Right kidney (tissue), 1 donor: ENCODE measurements at regions not wholly inside any gene's neighbourhood (a gene's known extent, or its start where the extent isn't known, plus 50 kb on each side); places are given as distances from the start of the nearest gene placed in this dataset.
"Not testable (repeated sequence)": the region's sequence is repeated elsewhere in the genome, so short reads cannot be mapped to it uniquely, and the experiment has no call there.

Source experiments
- DNase-seq: peaks from one replicate; pipeline ENCODE4 v3.0.0-alpha.2; 2016

DNA sequence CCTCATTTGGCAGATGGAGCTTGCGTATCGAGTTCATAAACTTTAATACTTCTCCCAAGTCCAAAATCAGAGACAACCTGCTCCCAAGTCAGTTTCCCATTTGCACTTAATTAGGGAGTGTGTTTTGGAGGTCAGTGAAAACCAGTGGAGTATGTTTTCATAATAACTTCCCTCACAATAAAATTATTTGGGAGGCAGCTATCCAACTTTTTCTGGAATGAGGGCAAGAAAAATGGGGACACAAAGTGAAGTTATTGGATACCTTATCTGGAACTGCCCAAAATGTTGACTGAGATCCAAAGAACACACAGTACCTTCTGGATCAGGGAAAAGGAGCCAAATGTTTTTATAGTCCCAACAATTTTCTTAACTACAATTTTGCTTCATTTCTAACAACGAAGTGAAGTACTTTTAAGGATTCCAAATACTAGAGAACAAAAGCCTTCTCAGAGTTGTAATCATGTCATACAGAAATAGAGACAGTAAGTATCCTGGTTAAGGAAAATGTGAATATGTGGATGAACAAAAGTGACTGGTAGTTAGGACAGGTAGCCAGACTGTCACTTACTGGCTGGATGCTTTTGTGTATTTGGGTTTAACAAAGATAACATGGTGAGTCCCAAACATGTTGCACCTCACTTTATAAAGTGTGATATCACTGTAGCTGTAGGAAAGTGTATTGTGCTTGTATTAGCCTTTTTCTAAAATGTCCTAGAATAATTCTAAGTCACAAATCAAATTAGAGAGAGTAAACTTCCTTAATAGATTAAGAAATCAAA lies 325.0 kb downstream of the HLX start:
- no peak for DNase-seq

DNA sequence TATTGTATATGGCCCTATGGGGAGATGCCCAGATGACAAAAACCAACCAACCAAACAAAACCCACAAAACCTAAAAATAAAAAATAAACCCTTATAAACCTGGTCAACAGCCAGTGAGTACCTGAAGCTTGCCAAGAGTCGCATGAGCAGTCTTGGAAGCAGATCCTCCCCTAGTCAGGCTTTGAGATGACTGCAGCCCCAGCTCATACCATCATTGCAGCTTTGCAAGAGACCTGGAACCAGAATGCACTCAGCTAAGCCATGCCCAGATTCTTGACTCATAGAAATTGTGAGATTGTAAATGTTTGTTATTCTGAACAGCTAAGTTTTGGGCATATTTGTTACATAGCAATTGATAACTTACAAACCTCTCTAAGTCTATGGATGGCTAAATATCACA lies 326.8 kb downstream of the HLX start:
- no peak for DNase-seq

DNA sequence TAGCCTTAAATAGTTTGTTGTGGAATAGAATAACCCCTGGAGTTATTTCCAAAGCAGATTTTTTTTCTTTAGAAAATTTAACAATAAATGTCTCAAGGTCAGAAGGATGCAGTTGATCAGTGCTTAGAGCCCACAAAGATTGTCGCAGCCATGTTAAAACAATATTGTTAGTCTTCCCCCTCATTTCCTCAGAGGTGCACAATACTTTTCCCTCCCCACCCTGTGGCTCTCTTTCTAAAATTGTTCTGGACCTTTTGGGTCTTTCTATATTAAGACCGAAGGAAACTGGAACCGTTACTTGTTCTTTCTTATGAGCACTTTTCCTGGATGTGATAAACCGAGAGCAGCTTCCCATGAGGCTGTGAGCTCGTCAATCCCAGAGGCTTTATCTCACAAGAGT lies 333.7 kb downstream of the HLX start:
- no peak for DNase-seq

DNA sequence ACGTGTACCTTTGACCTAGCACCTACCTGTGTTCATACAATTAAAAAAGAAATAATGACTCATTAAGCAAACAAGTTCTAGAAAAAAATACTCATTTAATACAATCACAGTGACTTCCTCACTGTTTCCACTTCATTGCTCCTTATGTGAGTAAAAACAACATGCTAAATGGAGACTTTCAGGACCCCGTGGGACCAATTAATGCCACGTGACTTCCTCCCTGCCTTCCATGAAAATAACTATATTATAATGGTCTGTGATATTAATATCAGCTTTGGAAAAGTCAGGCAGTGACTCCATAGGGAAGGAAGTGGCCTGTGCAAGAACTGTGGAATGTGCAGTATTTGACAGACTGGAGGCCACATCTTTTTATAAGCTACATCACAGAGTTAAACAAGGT lies 337.8 kb downstream of the HLX start:
- no peak for DNase-seq

DNA sequence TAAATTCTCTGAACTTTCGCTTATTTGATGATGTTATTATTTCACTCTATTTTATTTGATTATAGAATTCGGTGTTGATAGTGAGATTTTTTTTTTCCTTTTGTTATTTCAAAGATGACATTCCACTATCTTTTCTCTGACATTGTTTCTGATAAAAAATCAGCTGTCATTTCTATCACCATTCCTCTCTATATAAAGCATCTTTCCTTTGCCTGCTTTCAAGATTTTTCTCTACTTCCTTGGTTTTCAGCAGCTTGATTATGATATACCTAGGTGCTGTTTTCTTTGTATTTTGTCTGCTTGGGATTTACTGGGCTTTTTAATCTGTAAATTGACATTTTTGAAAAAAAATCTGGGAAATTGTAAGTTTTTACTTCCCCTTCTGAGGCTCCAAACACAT lies 344.0 kb downstream of the HLX start:
- no peak for DNase-seq

DNA sequence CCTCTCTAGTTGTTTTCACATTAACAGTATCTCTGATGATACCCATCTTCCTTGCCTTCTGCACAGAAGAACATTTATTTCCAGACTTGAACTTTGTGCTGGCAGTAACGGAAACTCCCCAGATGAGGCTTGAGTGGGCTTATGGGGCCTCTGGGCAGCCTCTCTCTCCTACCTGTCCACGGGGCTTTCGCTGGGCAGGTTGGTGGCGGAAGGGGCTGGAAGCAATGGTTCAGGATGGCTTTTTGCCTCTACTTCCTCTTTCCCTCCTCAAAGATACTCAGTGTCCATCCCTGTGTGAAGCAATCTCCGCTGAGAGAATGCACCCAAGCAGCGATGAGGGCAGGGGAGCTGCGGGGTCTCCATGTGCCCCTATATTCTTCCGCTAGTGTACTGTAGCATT lies 348.2 kb downstream of the HLX start:
- no peak for DNase-seq

DNA sequence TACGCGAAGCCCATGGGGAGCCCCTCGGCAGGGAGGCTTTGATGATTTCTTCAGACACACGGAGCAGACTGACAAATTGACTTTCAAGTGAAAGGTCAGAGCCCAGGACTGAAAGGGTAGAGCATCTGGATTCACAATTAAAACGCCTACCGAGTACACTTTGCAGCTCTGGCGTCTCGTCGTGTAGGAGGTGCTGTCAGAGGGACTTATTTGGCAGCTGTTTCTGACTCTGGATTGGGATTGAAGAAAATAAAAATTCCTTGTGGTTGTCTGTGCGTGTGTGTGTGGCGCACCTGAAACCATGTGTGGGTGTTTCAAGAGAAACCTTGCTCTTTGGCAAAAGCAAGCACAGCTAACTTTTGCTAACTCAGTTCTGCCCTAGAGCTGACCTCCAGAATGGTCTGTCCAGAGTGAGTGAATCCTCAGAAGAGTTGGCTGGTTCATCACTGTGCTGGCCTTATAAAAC lies 348.7 kb downstream of the HLX start:
- no peak for DNase-seq

DNA sequence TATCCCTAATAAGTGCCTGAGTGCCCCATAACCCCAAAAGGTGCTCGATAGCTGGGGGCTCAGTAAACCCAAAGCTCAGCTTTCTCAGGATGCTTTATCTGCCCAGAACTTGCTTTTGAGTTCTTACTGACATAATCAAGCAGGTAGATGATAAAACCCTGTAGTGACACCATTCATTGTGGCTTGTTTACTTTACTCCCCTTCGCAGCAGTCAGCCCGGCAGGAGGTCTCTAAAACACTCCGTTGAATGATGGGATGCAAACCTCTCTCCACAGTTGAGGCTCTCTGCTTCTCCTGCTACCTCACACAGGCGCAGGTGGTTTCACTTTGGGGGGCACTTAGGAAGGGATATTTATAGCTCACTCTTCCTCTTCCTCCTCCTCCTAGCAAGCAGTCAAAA lies 349.4 kb downstream of the HLX start:
- DNase-seq, result no peak

DNA sequence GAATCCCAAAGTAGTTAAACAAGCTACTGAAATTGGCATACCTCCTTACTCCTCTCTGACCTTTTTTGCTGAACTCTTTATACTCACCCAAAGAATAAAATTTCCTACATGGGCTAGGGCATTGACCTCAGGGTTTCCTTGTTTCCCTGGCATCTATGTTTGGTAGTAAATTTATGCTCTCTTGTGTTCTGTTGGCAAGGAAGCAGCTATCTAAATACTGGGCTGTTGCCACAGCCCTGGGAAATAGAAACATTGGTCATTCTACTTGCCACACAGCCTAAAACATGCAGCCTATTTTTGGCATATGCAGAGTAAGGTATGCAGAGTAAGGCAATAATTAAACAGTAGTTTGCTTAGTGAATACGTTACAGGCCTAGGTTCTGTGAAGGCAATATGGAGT lies 351.4 kb downstream of the HLX start:
- no peak for DNase-seq

DNA sequence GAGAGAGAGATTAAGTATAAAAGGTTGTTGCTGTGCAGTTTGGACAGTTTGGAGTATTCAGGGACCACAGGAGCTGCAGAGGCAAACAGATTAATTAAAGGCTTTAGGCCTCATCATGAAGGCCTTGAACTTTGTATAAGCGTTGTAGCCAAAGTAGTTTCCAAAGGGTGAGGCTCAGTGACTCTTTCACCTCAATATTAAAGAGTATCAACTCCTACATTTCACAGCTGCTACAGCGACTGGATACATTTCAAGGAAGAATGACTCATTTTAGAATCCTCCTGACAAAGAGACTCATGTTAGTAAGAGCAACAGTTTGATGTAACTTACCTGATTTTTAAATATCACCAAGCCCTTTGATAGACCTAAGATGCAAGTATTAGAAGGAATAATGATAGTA lies 355.5 kb downstream of the HLX start:
- DNase-seq, result no peak

DNA sequence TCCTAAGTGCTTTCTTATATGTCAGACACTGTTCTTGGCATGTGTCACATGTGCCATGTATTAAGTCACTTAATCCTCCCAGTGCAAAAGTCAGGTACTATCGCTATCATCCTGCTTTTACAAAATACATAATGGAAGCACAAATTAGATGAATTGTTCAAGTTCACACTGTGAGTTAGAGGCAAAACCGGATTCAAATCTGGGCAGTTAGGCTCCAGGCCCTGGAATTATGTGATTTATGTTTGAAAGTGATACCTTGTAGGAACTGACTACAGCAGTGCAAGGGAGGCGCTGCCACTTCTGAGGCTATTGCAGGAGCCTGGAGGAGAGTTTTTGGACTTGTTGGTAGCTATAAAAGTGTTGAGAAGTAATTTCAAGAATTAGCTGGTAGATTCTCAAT lies 358.3 kb downstream of the HLX start:
- no peak for DNase-seq

DNA sequence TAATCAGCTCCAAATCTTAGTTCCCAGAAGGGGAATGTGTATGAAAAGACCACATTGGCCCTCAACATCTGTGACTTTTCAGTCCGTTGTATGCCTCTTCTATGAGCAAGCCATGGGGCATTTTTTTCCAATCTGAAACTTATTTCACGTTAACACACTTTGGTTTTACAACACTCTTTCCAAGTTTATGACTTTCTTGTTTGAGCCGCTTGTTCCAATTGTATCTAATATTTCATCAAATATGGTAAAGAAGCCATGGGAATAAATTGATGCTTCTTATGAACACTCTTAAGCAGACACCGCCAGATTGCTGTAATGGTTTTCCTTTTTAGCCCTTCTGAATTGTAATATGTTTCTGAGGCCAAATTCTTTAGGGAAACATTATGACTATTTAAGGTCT lies 359.9 kb downstream of the HLX start:
- DNase-seq, result no peak

DNA sequence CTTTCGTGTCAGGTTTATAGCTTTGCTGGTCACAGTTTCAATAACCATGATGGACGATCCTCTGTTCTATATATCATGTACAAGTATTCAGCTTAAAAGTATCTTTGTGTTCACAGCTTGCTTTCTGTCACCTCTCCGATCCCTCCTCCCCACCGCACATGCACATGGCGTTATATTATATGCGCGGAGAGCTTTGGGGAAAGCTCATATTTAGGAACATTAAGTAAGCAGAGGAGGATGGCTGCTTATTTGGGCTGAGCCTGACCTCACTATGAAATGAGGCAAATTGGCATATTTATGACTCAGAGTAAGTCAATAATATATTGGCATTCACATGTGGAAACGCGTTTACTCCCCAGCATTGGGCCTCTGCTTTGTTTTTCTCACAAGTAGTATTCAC lies 360.5 kb downstream of the HLX start:
- no peak for DNase-seq

DNA sequence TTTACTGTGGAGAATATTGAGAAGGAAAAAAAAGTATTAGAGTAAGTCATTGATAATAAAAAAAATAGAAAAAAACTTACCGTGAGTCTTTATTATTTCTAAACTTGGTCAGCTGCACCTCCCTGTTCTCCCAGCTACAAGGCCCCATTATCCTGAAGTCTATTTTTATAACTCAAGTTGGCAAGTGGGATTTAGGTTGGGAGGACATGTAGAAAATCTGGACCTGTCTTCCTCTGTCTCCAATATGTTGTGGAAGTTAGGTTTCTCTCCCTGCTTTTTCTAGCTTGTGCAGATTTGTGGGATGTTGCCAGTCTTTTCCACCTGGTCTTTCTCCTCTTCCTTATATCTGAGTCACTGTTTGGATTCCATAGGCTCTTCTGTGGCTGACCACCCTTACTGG lies 361.4 kb downstream of the HLX start:
- no peak for DNase-seq

DNA sequence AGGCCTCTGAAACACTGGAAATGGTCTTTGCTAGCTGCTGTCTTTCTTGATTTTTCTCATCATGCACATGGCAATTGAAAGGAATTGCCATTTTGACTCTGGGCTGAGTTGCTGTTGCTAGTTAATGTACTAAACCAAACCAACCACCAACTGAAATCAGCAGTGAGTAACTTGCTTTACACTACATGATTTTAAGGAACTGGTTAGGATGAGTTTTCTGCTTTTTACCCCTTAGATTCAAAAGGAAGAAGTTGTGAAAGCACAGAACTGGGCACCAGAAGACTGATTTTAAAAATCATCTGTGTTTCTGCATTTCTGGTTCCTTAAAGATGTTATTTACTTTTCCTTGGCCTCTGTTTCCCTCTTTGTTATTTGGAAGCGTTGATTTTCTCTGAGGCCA lies 361.9 kb downstream of the HLX start:
- no peak for DNase-seq

DNA sequence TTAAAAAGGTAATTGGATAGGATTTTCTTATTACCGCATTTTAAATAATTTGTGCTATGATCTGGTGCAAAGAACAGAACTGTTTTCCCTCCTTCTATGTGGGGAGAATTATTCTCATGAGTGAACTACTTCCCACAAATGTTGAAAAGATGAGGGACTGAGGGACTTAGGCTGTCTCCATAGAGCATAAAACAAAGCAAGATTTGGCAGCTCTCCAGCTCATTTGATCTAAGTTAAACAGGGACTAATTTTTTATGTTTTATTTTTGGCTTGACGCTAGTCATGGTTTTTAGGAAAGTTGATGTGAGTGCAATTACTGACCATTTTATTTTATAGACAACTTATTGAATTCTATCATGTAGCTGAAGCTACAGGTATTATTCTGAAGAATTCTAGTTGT lies 362.3 kb downstream of the HLX start:
- DNase-seq, result no peak

DNA sequence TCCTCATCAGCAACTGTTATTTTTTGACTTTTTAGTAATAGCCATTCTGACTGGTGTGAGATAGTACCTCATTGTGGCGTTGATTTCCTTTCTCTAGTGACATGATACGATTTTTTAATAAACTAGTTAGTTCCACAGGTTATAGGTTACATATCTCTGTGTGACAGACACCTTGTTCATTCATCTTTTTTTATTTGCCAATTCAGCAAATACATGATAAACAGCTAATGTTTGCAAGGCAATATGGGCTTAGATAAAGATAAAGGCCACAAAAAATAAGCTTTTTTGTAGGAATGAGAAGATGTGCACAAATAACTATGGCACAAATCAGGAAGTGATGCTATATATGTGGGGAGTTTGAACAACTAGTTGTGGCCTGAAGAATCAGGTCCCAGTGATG lies 366.8 kb downstream of the HLX start:
- DNase-seq, result no peak

DNA sequence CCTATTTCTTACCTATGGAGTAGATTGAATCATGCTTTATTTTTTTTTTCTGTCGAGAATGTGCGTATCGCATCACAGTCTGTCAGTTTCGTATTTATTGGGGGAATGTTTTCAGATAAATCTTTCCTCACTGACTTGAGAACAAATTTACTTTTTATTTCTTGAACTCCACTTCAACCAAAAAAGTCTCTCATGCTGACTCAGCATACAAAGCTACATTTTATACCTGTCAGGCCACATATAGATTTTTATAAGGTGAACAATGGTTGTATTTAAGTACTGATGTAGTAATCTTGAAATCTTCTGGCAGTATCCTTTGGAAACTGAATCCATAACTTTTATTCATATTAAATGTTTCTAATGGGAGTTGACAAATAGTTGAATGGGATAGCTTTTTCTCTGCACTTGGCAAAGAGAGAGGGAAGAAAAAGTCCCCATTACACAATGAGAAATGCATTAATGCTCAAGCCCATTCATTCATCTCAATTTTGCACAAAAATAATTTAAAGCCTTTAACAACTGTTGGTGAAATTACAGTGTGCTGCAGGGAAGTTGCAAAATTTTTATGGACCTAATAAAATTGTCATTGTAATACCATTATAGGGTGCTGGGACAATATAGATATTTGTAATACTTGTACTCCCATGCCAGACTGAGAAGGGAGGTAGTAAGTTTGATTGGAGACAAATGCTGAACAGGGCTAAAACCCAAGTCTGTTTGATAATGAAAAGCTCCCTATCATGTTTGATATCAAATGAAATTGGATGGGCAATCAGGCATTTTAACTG lies 367.6 kb downstream of the HLX start:
- DNase-seq, result no peak

DNA sequence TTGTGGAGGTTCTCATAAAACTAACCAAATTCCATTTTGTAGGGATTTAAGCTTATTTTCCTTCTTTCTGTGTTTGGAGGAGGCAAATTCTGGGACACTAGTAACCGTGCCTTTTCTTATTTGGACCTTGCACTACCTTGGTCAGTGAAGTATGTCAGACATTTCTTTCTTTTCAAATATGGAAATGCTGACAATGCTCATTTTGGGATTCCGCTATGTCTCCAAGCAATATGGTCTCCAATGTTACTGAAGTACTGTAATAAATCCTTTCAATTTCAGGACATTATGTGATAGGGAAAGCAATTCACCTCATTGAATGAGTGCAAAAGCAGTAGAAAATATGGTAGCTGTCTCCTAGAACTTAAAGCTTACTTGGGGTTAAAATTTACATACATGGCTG lies 372.3 kb downstream of the HLX start:
- no peak for DNase-seq

DNA sequence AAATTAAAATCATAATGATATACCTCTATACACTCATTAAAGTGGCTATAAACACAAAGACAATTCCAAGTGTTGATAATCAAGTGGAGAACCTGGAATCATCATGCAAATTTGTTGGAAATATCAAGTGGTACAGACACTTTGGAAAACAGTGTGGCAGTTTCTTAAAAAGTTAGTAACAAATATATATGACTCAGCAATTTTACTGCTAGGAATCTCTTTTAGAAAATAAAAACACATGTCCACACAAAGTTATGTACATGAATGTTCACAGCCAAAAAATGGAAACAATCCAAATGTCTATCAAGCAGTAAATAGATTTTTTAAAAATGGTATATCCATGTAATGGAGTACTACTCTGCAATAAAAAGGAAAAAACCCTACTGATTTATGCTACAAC lies 375.6 kb downstream of the HLX start:
- no peak for DNase-seq

DNA sequence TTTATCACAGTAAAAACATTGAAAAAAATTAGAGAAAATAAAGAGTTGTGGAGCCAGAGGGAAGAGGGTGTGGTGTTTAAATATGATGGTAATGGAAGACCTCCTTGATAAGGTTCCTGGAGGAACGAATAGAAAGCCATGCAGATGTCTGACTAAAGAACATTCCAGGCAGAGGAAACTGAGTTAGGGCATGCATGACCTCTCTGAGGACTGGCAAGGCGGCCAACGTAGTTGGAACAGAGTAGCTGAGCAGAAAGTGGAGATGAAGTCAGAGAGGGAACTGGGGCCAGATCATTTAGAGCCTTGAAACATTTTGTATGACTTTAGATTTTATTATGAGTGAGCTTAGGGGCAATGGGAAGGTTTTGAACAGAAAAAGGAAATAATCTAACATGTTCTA lies 377.5 kb downstream of the HLX start:
- no peak for DNase-seq

DNA sequence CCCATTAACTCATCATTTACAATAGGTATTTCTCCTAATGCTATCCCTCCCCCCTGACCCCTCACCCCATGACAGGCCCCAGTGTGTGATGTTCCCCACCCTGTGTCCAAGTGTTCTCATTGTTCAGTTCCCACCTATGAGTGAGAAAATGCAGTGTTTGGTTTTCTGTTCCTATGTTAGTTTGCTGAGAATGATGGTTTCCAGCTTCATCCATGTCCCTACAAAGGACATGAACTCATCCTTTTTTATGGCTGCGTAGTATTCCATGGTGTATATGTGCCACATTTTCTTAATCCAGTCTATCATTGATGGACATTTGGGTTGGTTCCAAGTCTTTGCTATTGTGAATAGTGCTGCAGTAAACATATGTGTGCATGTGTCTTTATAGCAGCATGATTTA lies 378.3 kb downstream of the HLX start:
- DNase-seq, result not testable (repeated sequence)

DNA sequence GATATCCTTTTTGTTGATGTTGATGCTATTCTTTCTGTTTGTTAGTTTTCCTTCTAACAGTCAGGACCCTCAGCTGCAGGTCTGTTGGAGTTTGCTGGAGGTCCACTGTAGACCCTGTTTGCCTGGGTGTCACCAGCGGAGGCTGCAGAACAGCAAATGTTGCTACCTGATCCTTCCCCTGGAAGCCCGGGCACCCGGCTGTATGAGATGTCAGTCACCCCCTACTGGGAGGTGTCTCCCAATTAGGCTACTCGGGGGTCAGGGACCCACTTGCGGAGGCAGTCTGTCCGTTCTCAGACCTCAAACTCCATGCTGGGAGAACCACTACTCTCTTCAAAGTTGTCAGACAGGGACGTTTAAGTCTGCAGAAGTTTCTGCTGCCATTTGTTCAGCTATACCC lies 383.4 kb downstream of the HLX start:
- not testable (repeated sequence) for DNase-seq
